OCI-LY1 (cell line): ENCODE measurements at regions not wholly inside any gene's neighbourhood (a gene's known extent, or its start where the extent isn't known, plus 50 kb on each side); places are given as distances from the start of the nearest gene placed in this dataset.
"Not testable (repeated sequence)": the region's sequence is repeated elsewhere in the genome, so short reads cannot be mapped to it uniquely, and the experiment has no call there.

ENCODE experiments used
- H2AFZ ChIP-seq: fragments of 200-600 bp; sonication (generic), shearing (Covaris generic); 2 replicates; pipeline ENCODE4 v1.6.0; 2014; ENCODE audit warnings: antibody characterized with exemption, mild to moderate bottlenecking, low read length
- H3F3A ChIP-seq: fragments of 200-600 bp; sonication (generic), shearing (Covaris generic); 2 replicates; pipeline ENCODE4 v1.6.0; 2014; ENCODE audit warnings: mild to moderate bottlenecking, antibody characterized with exemption, low read length, moderate library complexity; ENCODE audit not compliant: insufficient read depth
- H3K27ac ChIP-seq: fragments of 200-600 bp; sonication (generic); 2 replicates; pipeline ENCODE4 v1.5.1; 2014; ENCODE audit warnings: low read length, mixed run types, mild to moderate bottlenecking, low read depth; ENCODE audit not compliant: poor library complexity, severe bottlenecking
- H3K27me3 ChIP-seq: fragments of 200-600 bp; sonication (generic); 2 replicates; pipeline ENCODE4 v1.6.0; 2014; ENCODE audit warnings: antibody characterized with exemption, mild to moderate bottlenecking, low read length, moderate library complexity; ENCODE audit not compliant: insufficient read depth
- H3K36me3 ChIP-seq: fragments of 200-600 bp; sonication (generic); 2 replicates; pipeline ENCODE4 v1.6.1; 2014; ENCODE audit warnings: mild to moderate bottlenecking, antibody characterized with exemption, low read length, moderate library complexity, mixed read lengths; ENCODE audit not compliant: insufficient read depth
- H3K4me1 ChIP-seq: fragments of 200-600 bp; sonication (generic); 2 replicates; pipeline ENCODE4 v1.5.1; 2014; ENCODE audit warnings: mild to moderate bottlenecking, low read length, moderate library complexity; ENCODE audit not compliant: insufficient read depth, severe bottlenecking
- H3K4me2 ChIP-seq: fragments of 200-600 bp; sonication (generic), shearing (Covaris generic); 2 replicates; pipeline ENCODE4 v1.6.1; 2014; ENCODE audit warnings: low read length
- H3K4me3 ChIP-seq: fragments of 200-600 bp; sonication (generic); 2 replicates; pipeline ENCODE4 v1.5.1; 2014; ENCODE audit warnings: low read length, low read depth, mild to moderate bottlenecking, mixed read lengths; ENCODE audit not compliant: poor library complexity, severe bottlenecking
- H3K79me2 ChIP-seq: fragments of 200-600 bp; shearing (Covaris generic); 2 replicates; pipeline ENCODE4 v1.6.1; 2016; ENCODE audit warnings: mixed run types, low read length, mixed read lengths; ENCODE audit not compliant: insufficient read depth
- H3K9ac ChIP-seq: fragments of 200-600 bp; sonication (generic), shearing (Covaris generic); 2 replicates; pipeline ENCODE4 v1.6.1; 2014; ENCODE audit warnings: mild to moderate bottlenecking, low read length, mixed read lengths
- H3K9me2 ChIP-seq: fragments of 200-600 bp; sonication (generic), shearing (Covaris generic); 2 replicates; pipeline ENCODE4 v1.6.1; 2014; ENCODE audit warnings: low read depth, mild to moderate bottlenecking, low read length, mixed read lengths
- H3K9me3 ChIP-seq: fragments of 200-600 bp; shearing (Covaris generic); 2 replicates; pipeline ENCODE4 v1.6.1; 2014; ENCODE audit warnings: low read length, mixed read lengths
- H4K20me1 ChIP-seq: fragments of 200-600 bp; sonication (generic), shearing (Covaris generic); 2 replicates; pipeline ENCODE4 v1.6.0; 2016; ENCODE audit warnings: mild to moderate bottlenecking, low read length; ENCODE audit not compliant: insufficient read depth
- CTCF ChIP-seq: fragments of 200-600 bp; sonication (generic), shearing (Covaris generic); IDR thresholded peaks from 2 replicates; pipeline ENCODE4 v1.5.1; 2017; ENCODE audit warnings: mild to moderate bottlenecking, antibody characterized with exemption, low read length, moderate library complexity, mixed read lengths
- EZH2 ChIP-seq: fragments of 200-600 bp; sonication (generic), shearing (Covaris generic); IDR thresholded peaks from 2 replicates; pipeline ENCODE4 v1.8.0; 2017; ENCODE audit warnings: borderline replicate concordance, mixed run types, mild to moderate bottlenecking, antibody characterized with exemption, low read length, moderate library complexity, mixed read lengths

DNA sequence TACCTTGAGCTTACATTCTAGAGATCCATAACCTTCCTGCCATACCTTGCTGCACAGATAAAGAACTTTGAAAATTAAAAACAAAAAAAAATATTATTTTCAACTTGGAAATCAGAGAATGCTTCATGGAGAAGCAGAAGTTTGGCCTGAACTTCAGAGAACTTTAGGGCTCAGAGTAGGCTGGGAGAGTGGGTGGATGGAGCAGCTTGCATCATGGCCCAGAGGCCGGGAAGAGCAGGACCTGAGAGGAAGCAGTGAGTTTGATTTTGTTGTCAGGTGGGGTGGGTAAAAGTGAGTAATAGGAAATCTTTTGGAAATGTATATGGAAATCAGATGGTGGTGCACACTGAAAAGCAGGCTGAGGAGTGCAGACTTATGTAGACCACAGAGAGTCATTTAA, 228.5 kb upstream of the KRR1 start:
- Histone ChIP-seq H3K4me2 (no peak overlapping the region), H3K9me3 (no peaks in the 10 kb centered on the region), H3K4me1 (no peaks in the 10 kb centered on the region), H4K20me1 (no peaks in the 10 kb centered on the region), H2AFZ (no peak overlapping the region), H3F3A (no peaks in the 10 kb centered on the region), H3K36me3 (no peaks in the 10 kb centered on the region), H3K79me2 (no peaks in the 10 kb centered on the region), H3K9me2 (no peaks in the 10 kb centered on the region), H3K27ac (no peak overlapping the region), H3K27me3 (no peaks in the 10 kb centered on the region), H3K9ac (no peak overlapping the region), H3K4me3 (no peak overlapping the region)
- TF ChIP-seq EZH2 (no peak), CTCF (no peak)

GRCh38 chr12:75739098-75739497, 227.7 kb upstream of the KRR1 start:
- H3K4me2 ChIP-seq, result not testable (repeated sequence)

DNA sequence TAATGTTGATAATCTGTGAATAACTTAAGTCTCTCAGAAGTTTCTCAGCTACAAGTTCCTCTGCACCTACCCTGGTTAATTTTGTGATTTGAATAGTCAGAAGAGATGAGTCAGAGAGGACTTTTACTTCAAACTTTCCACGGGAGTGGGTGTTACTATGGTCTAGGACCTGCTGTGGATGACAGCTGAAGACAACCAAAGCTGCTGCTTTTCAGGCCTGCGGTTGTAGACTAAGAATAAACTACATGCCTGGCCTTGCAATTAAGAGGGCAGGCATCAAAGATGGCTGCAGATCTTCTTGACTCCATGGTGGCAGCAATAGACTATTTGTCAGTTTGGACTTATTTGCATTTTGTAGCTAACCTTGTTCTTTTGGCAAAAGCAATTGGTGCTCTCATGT, 227.1 kb upstream of the KRR1 start:
- H4K20me1 ChIP-seq, result no peaks in the 10 kb centered on the region
- H3K27ac ChIP-seq, result no peak overlapping the region
- no peak overlapping the region for H2AFZ ChIP-seq

More at GRCh38 chr12:75739098-75739497, 227.7 kb upstream of the KRR1 start:
- H3K9ac ChIP-seq, H3K9me2 ChIP-seq, H3K27ac ChIP-seq, H3K36me3 ChIP-seq, H3K9me3 ChIP-seq, H3K4me1 ChIP-seq, H2AFZ ChIP-seq, H3K79me2 ChIP-seq, H4K20me1 ChIP-seq, H3F3A ChIP-seq, H3K4me3 ChIP-seq, H3K27me3 ChIP-seq: not testable (repeated sequence)

More for the DNA sequence above, 227.1 kb upstream of the KRR1 start:
- Histone ChIP-seq H3K9ac (no peak overlapping the region), H3K4me3 (no peak overlapping the region), H3K9me3 (no peaks in the 10 kb centered on the region), H3K79me2 (no peaks in the 10 kb centered on the region), H3K27me3 (no peaks in the 10 kb centered on the region), H3K9me2 (no peaks in the 10 kb centered on the region), H3K4me1 (no peaks in the 10 kb centered on the region), H3F3A (no peaks in the 10 kb centered on the region), H3K36me3 (no peaks in the 10 kb centered on the region), H3K4me2 (no peak overlapping the region)
- TF ChIP-seq CTCF (no peak), EZH2 (no peak)
